ENCODE measurements at regions not wholly inside any gene's neighbourhood (a gene's known extent, or its start where the extent isn't known, plus 50 kb on each side); places are given as distances from the start of the nearest gene placed in this dataset.

DNA sequence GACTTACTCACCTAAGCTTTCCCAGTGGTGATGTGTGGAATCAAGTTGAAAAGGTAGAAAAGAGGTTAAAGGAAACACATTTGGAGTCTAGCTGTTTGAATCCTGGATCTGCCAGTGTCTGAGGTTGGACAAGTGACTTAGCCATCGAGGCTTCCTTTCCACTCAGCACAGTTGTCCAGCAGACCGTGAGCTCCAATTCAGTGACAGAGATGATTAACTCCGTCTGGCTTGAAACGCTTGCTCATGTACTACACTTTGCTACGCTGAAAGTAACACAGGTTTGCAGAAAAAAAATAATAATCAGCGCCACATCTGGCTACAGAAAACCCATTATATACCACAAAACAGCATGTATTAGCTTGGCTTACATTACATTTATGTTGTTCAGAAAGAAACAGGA is 364.9 kb upstream of the MCTP2 start:
- no peak overlapping the region for H3K4me3 ChIP-seq
- DNase-seq, result no peak
- H3K36me3 ChIP-seq, result peaks cover 0 to 12% (median 0%) of the 10 kb centered on the region in 6 donors
- H3K9me3 ChIP-seq, result no peaks in the 10 kb centered on the region
- peak overlapping the region in 2 of 8 donors; percentile 89 to 95 for H3K27ac ChIP-seq
- H3K4me1 ChIP-seq, result peaks cover 0 to 28% (median 6%) of the 10 kb centered on the region in 6 donors
- H3K27me3 ChIP-seq (replicated peaks in 1 of 7), result peaks cover 0 to 3% (median 0%) of the 10 kb centered on the region in 7 donors
- intact Hi-C loops (cut with DNase I; ENCODE audit: low total_unique reads), result no loop called here
- TF ChIP-seq POLR2A (IDR thresholded peaks at IDR 0.05) (no peak), POLR2AphosphoS5 (IDR thresholded peaks at IDR 0.05) (no peak)
- TF ChIP-seq, protein P1, sequence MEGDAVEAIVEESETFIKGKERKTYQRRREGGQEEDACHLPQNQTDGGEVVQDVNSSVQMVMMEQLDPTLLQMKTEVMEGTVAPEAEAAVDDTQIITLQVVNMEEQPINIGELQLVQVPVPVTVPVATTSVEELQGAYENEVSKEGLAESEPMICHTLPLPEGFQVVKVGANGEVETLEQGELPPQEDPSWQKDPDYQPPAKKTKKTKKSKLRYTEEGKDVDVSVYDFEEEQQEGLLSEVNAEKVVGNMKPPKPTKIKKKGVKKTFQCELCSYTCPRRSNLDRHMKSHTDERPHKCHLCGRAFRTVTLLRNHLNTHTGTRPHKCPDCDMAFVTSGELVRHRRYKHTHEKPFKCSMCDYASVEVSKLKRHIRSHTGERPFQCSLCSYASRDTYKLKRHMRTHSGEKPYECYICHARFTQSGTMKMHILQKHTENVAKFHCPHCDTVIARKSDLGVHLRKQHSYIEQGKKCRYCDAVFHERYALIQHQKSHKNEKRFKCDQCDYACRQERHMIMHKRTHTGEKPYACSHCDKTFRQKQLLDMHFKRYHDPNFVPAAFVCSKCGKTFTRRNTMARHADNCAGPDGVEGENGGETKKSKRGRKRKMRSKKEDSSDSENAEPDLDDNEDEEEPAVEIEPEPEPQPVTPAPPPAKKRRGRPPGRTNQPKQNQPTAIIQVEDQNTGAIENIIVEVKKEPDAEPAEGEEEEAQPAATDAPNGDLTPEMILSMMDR (IDR thresholded peaks at IDR 0.05 in 8 of 11, conservative IDR thresholded peaks at IDR 0.05 in 3 of 11), result no peak
- WGBS, 5 donors, result 51 to 87% (median 80%) methylated on average over 6 of the region's 6 CpGs

DNA sequence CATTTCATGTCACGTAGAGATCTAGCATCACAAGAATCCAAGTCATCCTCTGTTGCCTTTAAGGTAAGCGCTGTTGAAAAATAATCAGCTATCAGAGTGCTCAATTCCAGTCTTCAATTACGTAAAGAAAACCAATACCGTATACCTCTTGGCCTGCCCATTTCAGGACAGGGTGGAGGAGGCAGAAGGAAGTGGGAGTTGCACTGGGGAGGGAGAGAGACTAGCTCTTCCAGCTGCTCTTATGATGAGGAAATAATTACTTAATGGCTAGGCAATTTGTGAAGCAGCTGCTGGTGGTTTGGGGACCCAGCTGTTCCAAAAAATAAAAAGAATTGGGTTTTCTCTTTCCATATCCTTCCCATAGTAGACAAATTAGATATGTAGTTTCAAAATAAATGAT is 365.8 kb upstream of the MCTP2 start:
- H3K4me3 ChIP-seq, result no peak overlapping the region
- TF ChIP-seq POLR2A (IDR thresholded peaks at IDR 0.05) (no peak), POLR2AphosphoS5 (IDR thresholded peaks at IDR 0.05) (peak in 1 of 3 donors; percentile 39)
- peaks cover 0 to 3% (median 0%) of the 10 kb centered on the region in 7 donors for H3K27me3 ChIP-seq (replicated peaks in 1 of 7)
- DNase-seq, result no peak
- H3K4me1 ChIP-seq, result peaks cover 0 to 34% (median 8%) of the 10 kb centered on the region in 6 donors
- H3K27ac ChIP-seq, result peak overlapping the region in 6 of 8 donors; percentile 17 to 95 (median 59)
- intact Hi-C loops (cut with DNase I; ENCODE audit: low total_unique reads), result no loop called here
- 50 to 66% (median 61%) methylated on average over 4 of the region's 4 CpGs for WGBS, 5 donors
- H3K36me3 ChIP-seq, result peaks cover 0 to 12% (median 0%) of the 10 kb centered on the region in 6 donors
- H3K9me3 ChIP-seq, result no peaks in the 10 kb centered on the region

DNA sequence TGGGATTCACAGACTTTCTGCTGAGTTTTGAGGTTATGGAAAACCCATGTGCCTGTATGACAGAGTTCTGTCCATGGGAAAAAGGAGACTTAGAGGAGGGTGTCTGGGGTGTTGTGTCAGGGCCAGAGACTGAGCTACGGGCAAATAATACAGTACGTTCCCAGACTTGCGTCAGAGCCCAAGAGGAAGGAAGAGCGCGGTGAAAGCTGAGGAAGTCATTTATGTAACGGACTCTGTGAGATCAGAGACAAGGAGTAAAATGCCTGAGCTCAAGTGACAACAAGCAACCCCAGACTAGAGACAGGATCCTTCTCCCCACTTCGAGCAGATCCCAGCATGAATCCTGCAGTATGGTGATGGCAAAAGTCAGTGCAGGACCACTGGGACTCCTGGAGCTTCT is 368.6 kb upstream of the MCTP2 start:
- WGBS, 5 donors, result 15 to 28% (median 16%) methylated on average over 7 of the region's 7 CpGs
- H3K27me3 ChIP-seq (replicated peaks in 1 of 7), result peaks cover 0 to 3% (median 0%) of the 10 kb centered on the region in 7 donors
- peak overlapping the region in 4 of 8 donors; percentile 5 to 55 (median 29) for H3K4me3 ChIP-seq
- no peaks in the 10 kb centered on the region for H3K9me3 ChIP-seq
- peak in 1 of 3 donors; percentile 84 for TF ChIP-seq POLR2AphosphoS5 (IDR thresholded peaks at IDR 0.05)
- no peak for TF ChIP-seq POLR2A (IDR thresholded peaks at IDR 0.05)
- TF ChIP-seq, protein P1 (IDR thresholded peaks at IDR 0.05 in 8 of 11, conservative IDR thresholded peaks at IDR 0.05 in 3 of 11), result no peak
- intact Hi-C loops (cut with DNase I; ENCODE audit: low total_unique reads), result no loop called here
- H3K4me1 ChIP-seq, result peaks cover 0 to 34% (median 8%) of the 10 kb centered on the region in 6 donors
- H3K36me3 ChIP-seq, result peaks cover 0 to 12% (median 0%) of the 10 kb centered on the region in 6 donors
- no peak for DNase-seq
- H3K27ac ChIP-seq, result peak overlapping the region in 7 of 8 donors; percentile 54 to 95 (median 72)

DNA sequence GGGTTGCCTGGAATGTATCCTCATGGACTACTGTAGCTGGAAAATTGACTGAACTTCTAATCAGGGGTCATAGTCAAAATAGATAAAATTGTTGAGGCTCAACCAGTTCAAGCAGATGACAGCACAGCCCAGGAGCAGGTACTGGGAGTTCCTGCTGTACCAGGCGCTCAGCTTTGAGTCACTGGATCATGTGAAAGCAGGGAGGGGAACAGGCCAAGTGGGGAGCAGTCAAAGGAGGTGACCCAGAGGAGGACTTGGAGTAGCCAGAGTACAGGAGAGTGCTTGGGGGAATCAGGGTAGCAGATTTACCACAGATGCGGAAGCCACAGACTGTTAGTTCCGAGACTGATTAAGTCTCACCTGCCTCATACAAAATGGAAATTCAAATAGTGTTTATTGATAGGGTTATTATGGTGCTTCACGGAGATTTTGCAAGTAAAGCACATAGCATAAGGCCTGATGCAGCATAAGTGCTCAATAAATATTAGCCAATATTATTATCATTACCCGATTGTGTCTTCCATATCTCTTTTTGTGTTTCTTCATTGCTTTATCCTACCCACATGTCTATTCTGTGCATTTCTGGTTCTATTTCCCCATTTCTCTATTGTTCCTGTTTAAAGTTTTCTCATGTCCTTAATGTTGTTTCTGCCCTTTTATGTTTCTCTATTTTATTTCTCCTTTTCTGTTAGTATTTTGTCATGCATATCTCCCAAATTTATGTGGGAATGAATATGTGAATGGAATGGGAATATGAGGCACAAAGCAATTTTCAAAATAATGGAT is 369.2 kb upstream of the MCTP2 start:
- TF ChIP-seq, protein P1 (IDR thresholded peaks at IDR 0.05 in 8 of 11, conservative IDR thresholded peaks at IDR 0.05 in 3 of 11), result no peak
- TF ChIP-seq POLR2A (IDR thresholded peaks at IDR 0.05), result no peak
- no peak for TF ChIP-seq POLR2AphosphoS5 (IDR thresholded peaks at IDR 0.05)
- 59 to 82% (median 67%) methylated on average over 5 of the region's 5 CpGs for WGBS, 5 donors
- no peaks in the 10 kb centered on the region for H3K9me3 ChIP-seq
- intact Hi-C loops (cut with DNase I; ENCODE audit: low total_unique reads), result no loop called here
- H3K27me3 ChIP-seq (replicated peaks in 1 of 7), result peaks cover 0 to 3% (median 0%) of the 10 kb centered on the region in 7 donors
- H3K27ac ChIP-seq, result peak overlapping the region in 7 of 8 donors; percentile 39 to 95 (median 72)
- H3K4me3 ChIP-seq, result peak overlapping the region in 3 of 8 donors; percentile 28 to 55 (median 30)
- no peak for DNase-seq
- H3K4me1 ChIP-seq, result peaks cover 0 to 34% (median 8%) of the 10 kb centered on the region in 6 donors
- H3K36me3 ChIP-seq, result peaks cover 0 to 8% (median 0%) of the 10 kb centered on the region in 6 donors

Data from spleen (tissue), 11 donors.